ENCODE measurements at regions not wholly inside any gene's neighbourhood (a gene's known extent, or its start where the extent isn't known, plus 50 kb on each side); places are given as distances from the start of the nearest gene placed in this dataset.

DNA sequence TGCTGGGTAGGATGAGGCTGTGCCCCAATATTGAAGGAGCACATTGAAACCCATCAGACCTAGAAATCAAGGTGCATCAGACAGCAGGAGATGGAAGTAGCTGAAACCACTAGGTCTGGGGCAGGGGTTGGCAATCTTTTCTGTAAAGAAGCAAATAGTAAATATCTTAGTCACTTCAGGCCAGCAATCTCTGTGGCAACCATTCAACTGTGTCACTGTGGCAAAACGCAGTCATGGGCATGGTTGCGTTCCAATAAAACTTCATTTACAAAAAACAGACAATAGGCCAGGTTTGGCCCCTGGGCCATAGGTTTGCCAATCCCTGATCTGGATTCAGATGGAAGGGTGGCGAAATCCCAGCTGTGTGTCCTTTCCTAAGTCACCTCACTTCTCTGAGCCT, 397.3 kb downstream of the MED13L start:
- ChIA-PET CTCF (no interaction called here), POLR2A (no interaction called here)
- H3K36me3 ChIP-seq (ENCODE audit: control insufficient read depth in 4 of 4, insufficient read depth in 4 of 4, low read length in 3 of 4), result no peaks in the 10 kb centered on the region
- 91% methylated on average over 3 of the region's 3 CpGs for WGBS (ENCODE audit: insufficient coverage)
- H3K4me3 ChIP-seq (ENCODE audit: control insufficient read depth in 1 of 7, extremely low read depth in 1 of 7, insufficient read depth in 4 of 7, low read depth in 2 of 7, low read length in 6 of 7), result no peak overlapping the region
- H3K9me3 ChIP-seq (ENCODE audit: control extremely low read depth in 1 of 5, control insufficient read depth in 4 of 5, insufficient read depth in 2 of 5, low read depth in 1 of 5, low read length in 4 of 5), result peaks cover 0 to 3% (median 0%) of the 10 kb centered on the region in 5 experiments
- H3K27ac ChIP-seq (ENCODE audit: insufficient read depth in 1 of 2, low read depth in 1 of 2, low read length in 2 of 2, poor library complexity in 1 of 2, severe bottlenecking in 2 of 2), result no peak overlapping the region
- H3K27me3 ChIP-seq (replicated peaks in 2 of 5; ENCODE audit: control insufficient read depth in 4 of 5, insufficient read depth in 5 of 5, low read length in 4 of 5), result peaks cover 0 to 39% (median 15%) of the 10 kb centered on the region in 5 experiments
- H3K4me1 ChIP-seq (ENCODE audit: control extremely low read depth in 1 of 4, control insufficient read depth in 4 of 4, insufficient read depth in 4 of 4, low read length in 3 of 4), result no peaks in the 10 kb centered on the region
- no peak for DNase-seq

DNA sequence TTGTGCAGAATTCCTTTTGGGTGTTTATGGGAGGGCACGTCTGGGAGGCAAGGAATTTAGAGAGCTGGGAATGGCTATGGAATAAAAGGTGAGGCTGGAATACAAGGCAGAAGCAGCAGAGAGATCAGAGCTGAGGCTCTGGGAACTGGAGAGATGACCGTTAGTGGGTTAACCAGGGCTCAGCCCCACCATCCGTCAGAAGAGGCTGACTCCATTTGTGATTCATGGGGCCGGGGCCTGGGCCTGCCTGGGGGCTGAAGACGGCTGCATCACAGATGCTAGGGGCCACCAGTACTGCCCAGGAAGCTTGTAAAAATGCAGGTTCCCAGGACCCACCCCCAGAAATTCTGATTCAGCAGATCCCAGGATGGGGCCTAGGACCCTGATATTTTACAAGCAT, 398.1 kb downstream of the MED13L start:
- H3K4me1 ChIP-seq (ENCODE audit: control extremely low read depth in 1 of 4, control insufficient read depth in 4 of 4, insufficient read depth in 4 of 4, low read length in 3 of 4), result no peaks in the 10 kb centered on the region
- DNase-seq, result no peak
- 66% methylated on average over 4 of the region's 5 CpGs for WGBS (ENCODE audit: insufficient coverage)
- CTCF ChIA-PET, result interaction anchor here (0.6 kb wide), 1 partner anchor 37 kb away, joined by 3 read pairs; no protein-coding TSS in a partner anchor
- H3K9me3 ChIP-seq (ENCODE audit: control extremely low read depth in 1 of 5, control insufficient read depth in 4 of 5, insufficient read depth in 2 of 5, low read depth in 1 of 5, low read length in 4 of 5), result peaks cover 0 to 3% (median 0%) of the 10 kb centered on the region in 5 experiments
- no peak overlapping the region for H3K27ac ChIP-seq (ENCODE audit: insufficient read depth in 1 of 2, low read depth in 1 of 2, low read length in 2 of 2, poor library complexity in 1 of 2, severe bottlenecking in 2 of 2)
- H3K4me3 ChIP-seq (ENCODE audit: control insufficient read depth in 1 of 7, extremely low read depth in 1 of 7, insufficient read depth in 4 of 7, low read depth in 2 of 7, low read length in 6 of 7), result no peak overlapping the region
- no peaks in the 10 kb centered on the region for H3K36me3 ChIP-seq (ENCODE audit: control insufficient read depth in 4 of 4, insufficient read depth in 4 of 4, low read length in 3 of 4)
- POLR2A ChIA-PET, result no interaction called here
- peaks cover 4 to 38% (median 15%) of the 10 kb centered on the region in 5 experiments for H3K27me3 ChIP-seq (replicated peaks in 2 of 5; ENCODE audit: control insufficient read depth in 4 of 5, insufficient read depth in 5 of 5, low read length in 4 of 5)

DNA sequence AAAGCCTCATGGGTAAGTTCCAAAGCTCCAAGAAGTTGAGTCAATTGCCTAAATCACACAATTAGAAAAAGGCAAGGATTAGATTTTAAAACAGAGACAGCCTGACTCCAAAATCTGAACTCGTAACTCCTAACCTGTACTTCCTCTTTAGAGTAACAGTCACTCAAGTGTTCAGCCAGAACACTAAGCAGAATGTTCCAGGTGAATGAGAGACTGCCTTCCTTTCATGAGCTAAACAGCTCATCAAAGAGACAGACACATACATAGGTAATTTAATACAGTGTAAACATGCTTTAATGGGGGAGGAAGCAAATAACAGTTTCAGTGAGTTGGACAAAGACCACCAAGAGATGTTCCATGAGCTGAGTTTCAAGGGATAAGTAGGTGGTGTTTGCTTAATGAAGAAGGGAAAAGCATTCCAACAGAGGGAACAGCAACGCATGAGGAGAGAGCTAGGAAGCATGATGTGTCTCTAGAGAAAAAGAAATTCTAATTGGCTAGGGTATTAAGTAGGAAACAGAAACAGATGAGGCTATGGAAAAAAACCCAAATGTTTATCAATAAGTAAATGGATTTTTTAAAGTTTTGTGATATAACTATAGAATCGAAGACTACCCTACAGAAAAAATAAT, 403.9 kb downstream of the MED13L start:
- peaks cover 4 to 38% (median 21%) of the 10 kb centered on the region in 5 experiments for H3K27me3 ChIP-seq (replicated peaks in 2 of 5; ENCODE audit: control insufficient read depth in 4 of 5, insufficient read depth in 5 of 5, low read length in 4 of 5)
- H3K4me1 ChIP-seq (ENCODE audit: control extremely low read depth in 1 of 4, control insufficient read depth in 4 of 4, insufficient read depth in 4 of 4, low read length in 3 of 4), result no peaks in the 10 kb centered on the region
- CTCF ChIA-PET, result interaction anchor here (1.7 kb wide), 1 partner anchor 17 kb away, joined by 4 read pairs; no protein-coding TSS in a partner anchor
- no peak overlapping the region for H3K27ac ChIP-seq (ENCODE audit: insufficient read depth in 1 of 2, low read depth in 1 of 2, low read length in 2 of 2, poor library complexity in 1 of 2, severe bottlenecking in 2 of 2)
- H3K9me3 ChIP-seq (ENCODE audit: control extremely low read depth in 1 of 5, control insufficient read depth in 4 of 5, insufficient read depth in 2 of 5, low read depth in 1 of 5, low read length in 4 of 5), result peaks cover 0 to 3% (median 0%) of the 10 kb centered on the region in 5 experiments
- WGBS (ENCODE audit: insufficient coverage), result 86% methylated on average over 1 of the region's 3 CpGs
- H3K4me3 ChIP-seq (ENCODE audit: control insufficient read depth in 1 of 7, extremely low read depth in 1 of 7, insufficient read depth in 4 of 7, low read depth in 2 of 7, low read length in 6 of 7), result no peak overlapping the region
- POLR2A ChIA-PET, result no interaction called here
- no peak for DNase-seq
- no peaks in the 10 kb centered on the region for H3K36me3 ChIP-seq (ENCODE audit: control insufficient read depth in 4 of 4, insufficient read depth in 4 of 4, low read length in 3 of 4)

DNA sequence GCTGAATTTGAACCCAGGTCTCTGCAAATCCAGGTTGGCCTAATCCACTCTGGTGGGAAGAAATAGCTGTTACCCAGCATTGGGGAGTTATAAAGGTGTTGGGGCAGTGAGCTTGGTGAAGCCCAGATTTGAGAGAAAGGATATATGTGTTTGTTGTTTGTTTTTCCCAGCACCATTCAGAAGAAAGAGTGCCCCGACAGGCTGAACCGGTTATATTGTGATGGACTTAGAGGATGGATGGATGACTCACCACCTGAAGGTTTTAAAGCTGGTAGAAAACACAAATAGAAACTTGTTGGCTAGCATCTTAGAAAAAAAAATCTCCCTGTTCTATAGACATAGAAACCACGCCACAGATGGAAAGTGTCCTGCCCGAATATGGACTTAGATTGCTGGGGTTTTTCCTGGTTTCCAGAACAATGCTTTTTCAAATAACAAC, 404.6 kb downstream of the MED13L start:
- Histone ChIP-seq H3K4me3 (ENCODE audit: control insufficient read depth in 1 of 7, extremely low read depth in 1 of 7, insufficient read depth in 4 of 7, low read depth in 2 of 7, low read length in 6 of 7) (no peak overlapping the region), H3K27ac (ENCODE audit: insufficient read depth in 1 of 2, low read depth in 1 of 2, low read length in 2 of 2, poor library complexity in 1 of 2, severe bottlenecking in 2 of 2) (no peak overlapping the region), H3K4me1 (ENCODE audit: control extremely low read depth in 1 of 4, control insufficient read depth in 4 of 4, insufficient read depth in 4 of 4, low read length in 3 of 4) (no peaks in the 10 kb centered on the region), H3K9me3 (ENCODE audit: control extremely low read depth in 1 of 5, control insufficient read depth in 4 of 5, insufficient read depth in 2 of 5, low read depth in 1 of 5, low read length in 4 of 5) (peaks cover 0 to 3% (median 0%) of the 10 kb centered on the region in 5 experiments), H3K36me3 (ENCODE audit: control insufficient read depth in 4 of 4, insufficient read depth in 4 of 4, low read length in 3 of 4) (no peaks in the 10 kb centered on the region), H3K27me3 (replicated peaks in 2 of 5; ENCODE audit: control insufficient read depth in 4 of 5, insufficient read depth in 5 of 5, low read length in 4 of 5) (peaks cover 4 to 39% (median 20%) of the 10 kb centered on the region in 5 experiments)
- WGBS (ENCODE audit: insufficient coverage), result no CpG with 5 or more reads among the region's 4 CpGs
- POLR2A ChIA-PET, result no interaction called here
- DNase-seq, result no peak
- CTCF ChIA-PET, result interaction anchor here (1.7 kb wide), 1 partner anchor 17 kb away, joined by 4 read pairs; no protein-coding TSS in a partner anchor

DNA sequence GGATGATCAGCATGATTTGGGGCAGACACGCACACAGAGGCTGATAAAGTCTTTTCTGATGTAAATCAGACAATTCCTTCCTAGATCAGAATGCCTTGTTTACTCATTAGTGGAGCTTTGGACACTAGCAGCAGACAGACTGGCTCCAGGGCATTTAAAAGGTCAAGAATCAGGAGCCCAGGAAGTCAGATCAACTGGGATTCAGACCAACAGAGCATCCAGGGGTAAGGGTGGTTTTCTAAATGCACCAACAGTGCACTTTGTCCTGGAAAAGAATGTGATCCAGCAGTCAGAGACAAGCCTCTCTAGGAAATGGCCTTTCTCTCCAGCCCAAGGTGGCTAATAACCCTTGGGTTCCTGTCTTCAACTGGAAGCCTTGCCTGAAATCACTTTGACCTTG, 405.3 kb downstream of the MED13L start:
- DNase-seq, result no peak
- Histone ChIP-seq H3K27me3 (replicated peaks in 2 of 5; ENCODE audit: control insufficient read depth in 4 of 5, insufficient read depth in 5 of 5, low read length in 4 of 5) (peaks cover 3 to 41% (median 15%) of the 10 kb centered on the region in 5 experiments), H3K4me3 (ENCODE audit: control insufficient read depth in 1 of 7, extremely low read depth in 1 of 7, insufficient read depth in 4 of 7, low read depth in 2 of 7, low read length in 6 of 7) (no peak overlapping the region), H3K27ac (ENCODE audit: insufficient read depth in 1 of 2, low read depth in 1 of 2, low read length in 2 of 2, poor library complexity in 1 of 2, severe bottlenecking in 2 of 2) (no peak overlapping the region), H3K36me3 (ENCODE audit: control insufficient read depth in 4 of 4, insufficient read depth in 4 of 4, low read length in 3 of 4) (no peaks in the 10 kb centered on the region), H3K4me1 (ENCODE audit: control extremely low read depth in 1 of 4, control insufficient read depth in 4 of 4, insufficient read depth in 4 of 4, low read length in 3 of 4) (no peaks in the 10 kb centered on the region), H3K9me3 (ENCODE audit: control extremely low read depth in 1 of 5, control insufficient read depth in 4 of 5, insufficient read depth in 2 of 5, low read depth in 1 of 5, low read length in 4 of 5) (peaks cover 0 to 3% (median 0%) of the 10 kb centered on the region in 5 experiments)
- POLR2A ChIA-PET, result no interaction called here
- WGBS (ENCODE audit: insufficient coverage), result 50% methylated on average over 1 of the region's 1 CpG
- CTCF ChIA-PET, result interaction anchor here (0.6 to 1.7 kb wide), 3 partner anchors 16 to 1939 kb away, joined by 3 to 4 read pairs (median 4); no protein-coding TSS in a partner anchor

DNA sequence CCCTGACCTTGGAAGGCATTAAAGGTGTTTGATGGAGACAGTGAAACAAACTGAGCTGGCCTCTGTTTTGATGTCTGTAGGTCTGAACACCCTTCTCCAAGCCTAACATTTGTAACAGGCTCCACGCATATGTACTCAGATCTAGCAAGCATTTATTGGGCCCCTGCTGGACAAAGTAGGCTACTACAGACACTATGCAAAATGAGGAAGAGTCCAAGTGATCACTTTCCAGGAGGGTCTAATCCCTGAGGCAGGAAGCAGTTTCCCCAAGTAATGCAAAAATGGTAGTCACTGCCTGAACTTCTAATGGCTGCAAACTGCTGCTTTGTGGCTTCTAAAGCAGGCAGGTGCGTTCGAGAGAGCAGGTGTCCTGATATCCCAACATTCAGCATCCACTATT, 405.8 kb downstream of the MED13L start:
- Histone ChIP-seq H3K4me3 (ENCODE audit: control insufficient read depth in 1 of 7, extremely low read depth in 1 of 7, insufficient read depth in 4 of 7, low read depth in 2 of 7, low read length in 6 of 7) (no peak overlapping the region), H3K36me3 (ENCODE audit: control insufficient read depth in 4 of 4, insufficient read depth in 4 of 4, low read length in 3 of 4) (no peaks in the 10 kb centered on the region), H3K4me1 (ENCODE audit: control extremely low read depth in 1 of 4, control insufficient read depth in 4 of 4, insufficient read depth in 4 of 4, low read length in 3 of 4) (no peaks in the 10 kb centered on the region), H3K9me3 (ENCODE audit: control extremely low read depth in 1 of 5, control insufficient read depth in 4 of 5, insufficient read depth in 2 of 5, low read depth in 1 of 5, low read length in 4 of 5) (no peaks in the 10 kb centered on the region), H3K27me3 (replicated peaks in 2 of 5; ENCODE audit: control insufficient read depth in 4 of 5, insufficient read depth in 5 of 5, low read length in 4 of 5) (peaks cover 4 to 40% (median 15%) of the 10 kb centered on the region in 5 experiments), H3K27ac (ENCODE audit: insufficient read depth in 1 of 2, low read depth in 1 of 2, low read length in 2 of 2, poor library complexity in 1 of 2, severe bottlenecking in 2 of 2) (no peak overlapping the region)
- POLR2A ChIA-PET, result no interaction called here
- WGBS (ENCODE audit: insufficient coverage), result 43% methylated on average over 3 of the region's 3 CpGs
- DNase-seq, result peak; percentile 15 to 52 (median 45)
- CTCF ChIA-PET, result interaction anchor here (0.6 to 0.8 kb wide), 3 partner anchors 43 to 1938 kb away, joined by 3 to 4 read pairs (median 3); no protein-coding TSS in a partner anchor

DNA sequence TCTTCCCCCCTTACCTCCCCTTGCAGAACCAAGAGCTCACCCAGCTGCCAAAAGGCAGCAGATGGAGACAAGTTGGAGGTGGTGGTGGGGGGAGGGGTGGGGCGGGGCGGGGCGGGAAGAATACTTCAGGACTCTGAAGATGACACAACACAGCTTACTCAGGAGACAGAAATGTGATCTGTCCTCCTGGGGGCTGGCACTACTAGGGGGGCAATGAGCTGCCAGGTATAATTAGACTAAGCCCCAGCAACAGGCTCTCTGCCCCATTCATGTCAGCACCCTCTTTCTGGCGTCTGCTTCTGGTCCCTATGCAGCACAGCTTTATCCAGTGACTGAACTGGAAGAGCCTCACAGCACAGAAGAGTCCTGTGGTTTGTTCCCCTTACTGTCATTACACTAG, 407.0 kb downstream of the MED13L start:
- H3K27me3 ChIP-seq (replicated peaks in 2 of 5; ENCODE audit: control insufficient read depth in 4 of 5, insufficient read depth in 5 of 5, low read length in 4 of 5), result peaks cover 5 to 40% (median 15%) of the 10 kb centered on the region in 5 experiments
- CTCF ChIA-PET, result interaction anchor here (0.7 to 1.6 kb wide), 2 partner anchors 14 to 1120 kb away, joined by 3 to 5 read pairs; no protein-coding TSS in a partner anchor
- 100% methylated on average over 1 of the region's 4 CpGs for WGBS (ENCODE audit: insufficient coverage)
- H3K27ac ChIP-seq (ENCODE audit: insufficient read depth in 1 of 2, low read depth in 1 of 2, low read length in 2 of 2, poor library complexity in 1 of 2, severe bottlenecking in 2 of 2), result no peak overlapping the region
- H3K36me3 ChIP-seq (ENCODE audit: control insufficient read depth in 4 of 4, insufficient read depth in 4 of 4, low read length in 3 of 4), result no peaks in the 10 kb centered on the region
- no peak for DNase-seq
- H3K4me3 ChIP-seq (ENCODE audit: control insufficient read depth in 1 of 7, extremely low read depth in 1 of 7, insufficient read depth in 4 of 7, low read depth in 2 of 7, low read length in 6 of 7), result no peak overlapping the region
- H3K4me1 ChIP-seq (ENCODE audit: control extremely low read depth in 1 of 4, control insufficient read depth in 4 of 4, insufficient read depth in 4 of 4, low read length in 3 of 4), result no peaks in the 10 kb centered on the region
- H3K9me3 ChIP-seq (ENCODE audit: control extremely low read depth in 1 of 5, control insufficient read depth in 4 of 5, insufficient read depth in 2 of 5, low read depth in 1 of 5, low read length in 4 of 5), result no peaks in the 10 kb centered on the region
- POLR2A ChIA-PET, result no interaction called here
